Fibroblast of peridontal ligament (primary cell): ENCODE measurements at regions not wholly inside any gene's neighbourhood (a gene's known extent, or its start where the extent isn't known, plus 50 kb on each side); places are given as distances from the start of the nearest gene placed in this dataset.
"Not testable (repeated sequence)": the region's sequence is repeated elsewhere in the genome, so short reads cannot be mapped to it uniquely, and the experiment has no call there.

Experiments
- DNase-seq: peaks from one replicate; pipeline ENCODE4 v3.0.0-alpha.2; 2010; ENCODE audit errors: extremely low read depth

- no peak for DNase-seq
Measured at GRCh38 chr2:234161932-234162331, 111.4 kb downstream of the SPP2 start.

GRCh38 chr2:234158812-234159211 lies 108.3 kb downstream of the SPP2 start:
- peak; percentile 43 for DNase-seq

GRCh38 chr2:234157817-234158588 lies 107.5 kb downstream of the SPP2 start:
- no peak for DNase-seq

- no peak for DNase-seq
Measured at GRCh38 chr2:234156326-234156725, 105.8 kb downstream of the SPP2 start.

GRCh38 chr2:234152835-234153234 lies 102.3 kb downstream of the SPP2 start:
- DNase-seq: not testable (repeated sequence)

- DNase-seq: no peak
Measured at GRCh38 chr2:234147335-234147861, 96.9 kb downstream of the SPP2 start.

GRCh38 chr2:234146087-234146826 lies 95.8 kb downstream of the SPP2 start:
- DNase-seq: peak; percentile 79

GRCh38 chr2:234145511-234145910 lies 95.0 kb downstream of the SPP2 start:
- DNase-seq: peak; percentile 56

GRCh38 chr2:234145057-234145456 lies 94.6 kb downstream of the SPP2 start:
- no peak for DNase-seq

- DNase-seq: no peak
Measured at GRCh38 chr2:234143896-234144295, 93.4 kb downstream of the SPP2 start.

GRCh38 chr2:234142530-234142929 lies 92.0 kb downstream of the SPP2 start:
- no peak for DNase-seq

- DNase-seq: no peak
Measured at GRCh38 chr2:234139755-234140154, 89.3 kb downstream of the SPP2 start.

- no peak for DNase-seq
Measured at GRCh38 chr2:234138836-234139235, 88.3 kb downstream of the SPP2 start.

- no peak for DNase-seq
Measured at GRCh38 chr2:234137400-234138014, 87.0 kb downstream of the SPP2 start.

- DNase-seq: no peak
Measured at GRCh38 chr2:234136461-234136860, 86.0 kb downstream of the SPP2 start.

GRCh38 chr2:234135750-234136221 lies 85.3 kb downstream of the SPP2 start:
- DNase-seq: peak; percentile 81

GRCh38 chr2:234134496-234134895 lies 84.0 kb downstream of the SPP2 start:
- DNase-seq: no peak

GRCh38 chr2:234133004-234133403 lies 82.5 kb downstream of the SPP2 start:
- DNase-seq: peak; percentile 28

GRCh38 chr2:234130777-234131181 lies 80.3 kb downstream of the SPP2 start:
- no peak for DNase-seq

GRCh38 chr2:234128606-234129005 lies 78.1 kb downstream of the SPP2 start:
- DNase-seq: no peak
